IMR-90 (cell line): ENCODE measurements at regions not wholly inside any gene's neighbourhood (a gene's known extent, or its start where the extent isn't known, plus 50 kb on each side); places are given as distances from the start of the nearest gene placed in this dataset.

ENCODE experiments used
- ATAC-seq: fragments of 200-7000 bp; cut with Tn5 transposase; 2 replicates; pipeline ENCODE4 v1.9.1; 2020; ENCODE audit warnings: low read depth, mild to moderate bottlenecking, moderate library complexity
- BruUV-seq: library from RNA; stranded (reverse); fragments of 400-500 nt; replicated peaks from 2 replicates; lab custom pipeline; 2021; lab: Mats Ljungman, UMichigan
- CTCF ChIA-PET: fragments of 300-600 bp; formaldehyde crosslinking; extraction: SDS; loops from one replicate; lab custom pipeline; 2021; ENCODE audit warnings: antibody characterized with exemption; lab: Yijun Ruan, JAX
- POLR2A ChIA-PET: fragments of 300-600 bp; sonication (Branson Sonifier 250); formaldehyde crosslinking; loops from one replicate; lab custom pipeline; 2022; ENCODE audit warnings: antibody characterized with exemption; ENCODE audit not compliant: unreplicated experiment; lab: Charles Lee
- DNase-seq: peaks from one replicate; pipeline ENCODE4 v3.0.0; 2013
- H2AFZ ChIP-seq: replicated peaks from 2 replicates; pipeline ENCODE3; 2013; ENCODE audit warnings: low read length, mild to moderate bottlenecking; ENCODE audit not compliant: poor library complexity
- H2AK5ac ChIP-seq: 2 replicates; pipeline ENCODE4 v1.6.1; 2013; ENCODE audit warnings: low read depth, low read length, inconsistent platforms
- H2AK9ac ChIP-seq: replicated peaks from 2 replicates; pipeline ENCODE3; 2013; ENCODE audit warnings: mild to moderate bottlenecking, low read depth, low read length, moderate library complexity; ENCODE audit not compliant: poor library complexity
- H2BK120ac ChIP-seq: 2 replicates; pipeline ENCODE4 v1.6.1; 2013; ENCODE audit warnings: low read depth, low read length, inconsistent platforms
- H2BK15ac ChIP-seq: 3 replicates; pipeline ENCODE4 v1.6.1; 2013; ENCODE audit warnings: low read depth, low read length, inconsistent platforms
- H2BK20ac ChIP-seq: 2 replicates; pipeline ENCODE4 v1.6.1; 2013; ENCODE audit warnings: low read depth, mild to moderate bottlenecking, inconsistent platforms, low read length, moderate library complexity
- H2BK5ac ChIP-seq: 2 replicates; pipeline ENCODE4 v1.6.1; 2013; ENCODE audit warnings: mild to moderate bottlenecking, low read depth, low read length, inconsistent platforms; ENCODE audit not compliant: poor library complexity, severe bottlenecking
- H3K14ac ChIP-seq: replicated peaks from 2 replicates; pipeline ENCODE4 v1.6.1; 2013; ENCODE audit warnings: low read depth, low read length, inconsistent platforms
- H3K18ac ChIP-seq: 2 replicates; pipeline ENCODE4 v1.6.1; 2013; ENCODE audit warnings: low read depth, low read length, control low read depth
- H3K23ac ChIP-seq: 2 replicates; pipeline ENCODE4 v1.6.1; 2013; ENCODE audit warnings: low read depth, low read length, inconsistent platforms
- H3K27ac ChIP-seq: 2 replicates; pipeline ENCODE4 v1.5.1; 2013; ENCODE audit warnings: mild to moderate bottlenecking, control low read depth, low read length; ENCODE audit not compliant: insufficient read depth
- H3K27me3 ChIP-seq: 2 replicates; pipeline ENCODE4 v1.6.1; 2013; ENCODE audit warnings: low read length; ENCODE audit not compliant: control insufficient read depth, insufficient read depth
- H3K36me3 ChIP-seq: 2 replicates; pipeline ENCODE4 v1.6.1; 2013; ENCODE audit warnings: low read length, mixed read lengths; ENCODE audit not compliant: control insufficient read depth, insufficient read depth
- H3K4ac ChIP-seq: 2 replicates; pipeline ENCODE4 v1.6.1; 2013; ENCODE audit warnings: low read depth, low read length, inconsistent platforms
- H3K4me1 ChIP-seq: 2 replicates; pipeline ENCODE4 v1.6.1; 2013; ENCODE audit warnings: low read length, mixed read lengths; ENCODE audit not compliant: control insufficient read depth, insufficient read depth
- H3K4me2 ChIP-seq: 2 replicates; pipeline ENCODE4 v1.6.1; 2013; ENCODE audit warnings: low read depth, mild to moderate bottlenecking, control low read depth, low read length, moderate library complexity
- H3K4me3 ChIP-seq: 2 replicates; pipeline ENCODE4 v1.5.1; 2013; ENCODE audit warnings: low read depth, mild to moderate bottlenecking, control low read depth, low read length, moderate library complexity; ENCODE audit not compliant: insufficient read depth
- H3K56ac ChIP-seq: 2 replicates; pipeline ENCODE4 v1.6.1; 2013; ENCODE audit warnings: low read length, inconsistent platforms; ENCODE audit not compliant: insufficient read depth; ENCODE audit errors: extremely low read depth
- H3K79me1 ChIP-seq, 2 experiments: 2 replicates each; pipeline ENCODE4 v1.6.1; 2013; ENCODE audit warnings: low read length in 2 of 2, inconsistent platforms in 1 of 2, low read depth in 1 of 2
- H3K9ac ChIP-seq: 2 replicates; pipeline ENCODE4 v1.6.1; 2013; ENCODE audit warnings: low read depth, low read length, control low read depth
- H3K9me1 ChIP-seq: 2 replicates; pipeline ENCODE4 v1.6.1; 2013; ENCODE audit warnings: low read length, inconsistent platforms; ENCODE audit not compliant: insufficient read depth
- H3K9me3 ChIP-seq: 2 replicates; pipeline ENCODE4 v1.6.1; 2013; ENCODE audit warnings: low read length; ENCODE audit not compliant: control insufficient read depth, insufficient read depth
- H4K20me1 ChIP-seq: 2 replicates; pipeline ENCODE4 v1.6.1; 2013; ENCODE audit warnings: low read length, inconsistent platforms; ENCODE audit not compliant: insufficient read depth
- H4K5ac ChIP-seq: 2 replicates; pipeline ENCODE4 v1.6.1; 2013; ENCODE audit warnings: mild to moderate bottlenecking, low read depth, low read length, control low read depth
- H4K8ac ChIP-seq, 2 experiments: 2 replicates each; pipeline ENCODE4 v1.6.1; 2013; ENCODE audit warnings: low read depth in 2 of 2, low read length in 2 of 2, control low read depth in 1 of 2, inconsistent platforms in 1 of 2
- H4K91ac ChIP-seq: 2 replicates; pipeline ENCODE4 v1.6.1; 2013; ENCODE audit warnings: low read depth, low read length, inconsistent platforms; ENCODE audit not compliant: insufficient read depth
- RCOR1 ChIP-seq: IDR thresholded peaks from 2 replicates; pipeline ENCODE4 v1.6.1; 2012; ENCODE audit warnings: mild to moderate bottlenecking, low read length, improper control_type of control experiment; ENCODE audit not compliant: insufficient replicate concordance
- WGBS, 2 experiments: methylation state at CpG; one replicate each; pipeline versions ENCODE4 v1.1.5 to v1.1.7; 2013; ENCODE audit warnings: missing lambda C conversion rate in 2 of 2; ENCODE audit not compliant: insufficient read length in 1 of 2; ENCODE audit errors: extremely low coverage in 2 of 2; 5-methylcytosine and 5-hydroxymethylcytosine counted together
- dilution Hi-C: fragments of 300-500 bp; cut with HindIII; formaldehyde crosslinking; loops from one replicate; pipeline ENCODE4 v1.14.3; 2018; ENCODE audit warnings: low sequenced_read_pairs; ENCODE audit not compliant: unreplicated experiment
- in situ Hi-C: fragments of 300-500 bp; cut with MboI; formaldehyde crosslinking; loops from 3 replicates; pipeline ENCODE4 v1.14.3; 2019; ENCODE audit warnings: low sequenced_read_pairs, inconsistent platforms, mixed read lengths
- intact Hi-C: fragments of 100-400 bp; cut with micrococcal nuclease; formaldehyde crosslinking; loops from 2 replicates; pipeline ENCODE4 v1.10.0; 2022

DNA sequence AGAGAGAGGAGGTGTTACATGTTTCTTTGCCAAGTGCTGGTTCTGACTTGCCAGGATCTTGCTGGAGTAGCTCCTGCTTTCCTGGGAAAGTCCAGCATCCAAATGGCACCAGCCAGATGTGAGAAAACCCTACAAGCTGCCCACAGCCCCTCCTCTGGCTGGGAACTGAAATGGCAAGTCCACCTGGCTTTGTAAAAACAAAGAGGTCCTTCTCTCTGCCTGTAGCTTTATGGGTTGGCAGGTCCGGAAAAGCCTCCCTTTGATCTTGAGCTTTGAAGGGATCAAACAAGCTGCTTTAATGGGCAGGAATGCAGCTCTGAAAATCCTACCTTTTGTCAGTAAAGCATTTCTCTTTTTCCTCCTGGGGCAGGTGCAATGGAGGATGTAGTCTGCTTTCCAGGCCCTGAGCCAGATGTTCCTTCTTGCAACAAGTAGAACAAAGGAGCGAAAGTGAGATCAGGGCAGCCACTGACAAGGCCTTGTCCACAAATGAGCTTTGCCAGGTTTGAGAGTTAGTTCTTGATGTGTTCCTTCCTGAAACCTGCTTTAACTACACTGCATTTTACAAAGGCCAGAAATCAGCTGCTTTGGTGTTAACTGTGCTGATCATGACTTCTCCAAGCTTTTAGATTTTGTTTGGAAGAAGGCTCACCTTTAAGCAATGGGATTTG lies 456.7 kb downstream of the ZNF608 start:
- no peak overlapping the region for H3K18ac ChIP-seq
- H2BK20ac ChIP-seq: no peak overlapping the region
- H3K9ac ChIP-seq: no peak overlapping the region
- H2AK5ac ChIP-seq: no peak overlapping the region
- H3K14ac ChIP-seq: no peak overlapping the region
- no peak overlapping the region for H3K4ac ChIP-seq
- no peaks in the 10 kb centered on the region for H3K36me3 ChIP-seq
- peaks cover 5% of the 10 kb centered on the region for H3K27me3 ChIP-seq
- ChIA-PET POLR2A (no interaction called here), CTCF (no interaction called here)
- no peak overlapping the region for H2AFZ ChIP-seq
- no peaks in the 10 kb centered on the region for H3K79me1 ChIP-seq
- H4K91ac ChIP-seq: no peak overlapping the region
- in situ Hi-C loops: no loop called here
- no peak for ATAC-seq
- H2BK5ac ChIP-seq: no peak overlapping the region
- H4K20me1 ChIP-seq: no peaks in the 10 kb centered on the region
- no peaks in the 10 kb centered on the region for H3K4me1 ChIP-seq
- TF ChIP-seq RCOR1: no peak
- H3K4me3 ChIP-seq: no peak overlapping the region
- H2AK9ac ChIP-seq: no peak overlapping the region
- no peak overlapping the region for H3K27ac ChIP-seq
- intact Hi-C loops: no loop called here
- H3K23ac ChIP-seq: no peak overlapping the region
- H2BK15ac ChIP-seq: no peak overlapping the region
- no peaks in the 10 kb centered on the region for H3K9me3 ChIP-seq
- H2BK120ac ChIP-seq: no peak overlapping the region
- no TSS peak for BruUV-seq
- H3K9me1 ChIP-seq: no peaks in the 10 kb centered on the region
- no peak overlapping the region for H4K5ac ChIP-seq
- H4K8ac ChIP-seq: no peak overlapping the region
- dilution Hi-C loops: no loop called here
- WGBS, 2 experiments: no CpG with 5 or more reads among the region's 2 CpGs
- no peak for DNase-seq
- H3K56ac ChIP-seq: no peak overlapping the region
- no peak overlapping the region for H3K4me2 ChIP-seq
